ENCODE measurements at regions not wholly inside any gene's neighbourhood (a gene's known extent, or its start where the extent isn't known, plus 50 kb on each side); places are given as distances from the start of the nearest gene placed in this dataset.

DNA sequence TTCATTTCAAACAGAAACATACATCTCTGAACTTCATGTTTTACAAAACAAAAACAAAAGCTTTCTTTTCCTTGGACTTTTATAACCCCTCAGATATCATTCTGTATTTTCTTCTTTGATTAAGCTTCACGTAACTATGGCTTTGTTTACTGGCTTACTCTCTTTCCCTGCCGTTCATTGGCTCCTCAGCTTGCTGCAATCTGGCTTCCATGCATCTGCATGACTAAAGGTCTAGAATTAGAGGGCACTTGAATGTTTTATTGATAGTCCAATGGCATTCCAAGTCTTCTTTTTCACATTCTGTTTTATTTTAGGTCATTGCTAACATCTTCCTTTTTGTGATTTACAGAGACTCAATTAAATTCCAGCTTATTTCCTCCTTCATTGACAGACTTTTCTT is 487.6 kb downstream of the GRXCR1 start:
- TF ChIP-seq, protein P1, sequence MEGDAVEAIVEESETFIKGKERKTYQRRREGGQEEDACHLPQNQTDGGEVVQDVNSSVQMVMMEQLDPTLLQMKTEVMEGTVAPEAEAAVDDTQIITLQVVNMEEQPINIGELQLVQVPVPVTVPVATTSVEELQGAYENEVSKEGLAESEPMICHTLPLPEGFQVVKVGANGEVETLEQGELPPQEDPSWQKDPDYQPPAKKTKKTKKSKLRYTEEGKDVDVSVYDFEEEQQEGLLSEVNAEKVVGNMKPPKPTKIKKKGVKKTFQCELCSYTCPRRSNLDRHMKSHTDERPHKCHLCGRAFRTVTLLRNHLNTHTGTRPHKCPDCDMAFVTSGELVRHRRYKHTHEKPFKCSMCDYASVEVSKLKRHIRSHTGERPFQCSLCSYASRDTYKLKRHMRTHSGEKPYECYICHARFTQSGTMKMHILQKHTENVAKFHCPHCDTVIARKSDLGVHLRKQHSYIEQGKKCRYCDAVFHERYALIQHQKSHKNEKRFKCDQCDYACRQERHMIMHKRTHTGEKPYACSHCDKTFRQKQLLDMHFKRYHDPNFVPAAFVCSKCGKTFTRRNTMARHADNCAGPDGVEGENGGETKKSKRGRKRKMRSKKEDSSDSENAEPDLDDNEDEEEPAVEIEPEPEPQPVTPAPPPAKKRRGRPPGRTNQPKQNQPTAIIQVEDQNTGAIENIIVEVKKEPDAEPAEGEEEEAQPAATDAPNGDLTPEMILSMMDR (IDR thresholded peaks at IDR 0.05 in 8 of 11, conservative IDR thresholded peaks at IDR 0.05 in 3 of 11) = no peak
- no peak for TF ChIP-seq POLR2A (IDR thresholded peaks at IDR 0.05)
